WTC11 (cell line): ENCODE measurements at regions not wholly inside any gene's neighbourhood (a gene's known extent, or its start where the extent isn't known, plus 50 kb on each side); places are given as distances from the start of the nearest gene placed in this dataset.

ENCODE experiments used
- ATF3 ChIP-seq: sonication (generic); formaldehyde crosslinking; conservative IDR thresholded peaks from 2 replicates; pipeline ENCODE4 v1.8.1; 2022; ENCODE audit warnings: mild to moderate bottlenecking, missing genetic modification reagents
- JUN ChIP-seq: sonication (generic); formaldehyde crosslinking; IDR thresholded peaks from 2 replicates; pipeline ENCODE4 v1.8.0; 2023; ENCODE audit warnings: mild to moderate bottlenecking, missing genetic modification reagents
- TCF7 ChIP-seq: sonication (generic); formaldehyde crosslinking; IDR thresholded peaks from 2 replicates; pipeline ENCODE4 v1.8.0; 2022; ENCODE audit warnings: mild to moderate bottlenecking, low read depth, missing genetic modification reagents, moderate library complexity
- ZNF512 ChIP-seq: sonication (generic); formaldehyde crosslinking; IDR thresholded peaks from 2 replicates; pipeline ENCODE4 v1.8.1; 2022; ENCODE audit warnings: missing genetic modification reagents, borderline replicate concordance
- ZNF671 ChIP-seq: fragments of 250-450 bp; sonication (Bioruptor Pico); IDR thresholded peaks from 2 replicates; pipeline ENCODE4 v1.8.0; 2021; ENCODE audit warnings: mild to moderate bottlenecking
- TF ChIP-seq, protein P1 (sequence below): fragments of 200-600 bp; IDR thresholded peaks from 2 replicates; pipeline ENCODE4 v1.8.0; 2022; ENCODE audit warnings: antibody characterized with exemption
- TF ChIP-seq, protein P2 (sequence below): sonication (generic); formaldehyde crosslinking; IDR thresholded peaks from 2 replicates; pipeline ENCODE4 v1.8.0; 2022; ENCODE audit warnings: mild to moderate bottlenecking, missing genetic modification reagents

DNA sequence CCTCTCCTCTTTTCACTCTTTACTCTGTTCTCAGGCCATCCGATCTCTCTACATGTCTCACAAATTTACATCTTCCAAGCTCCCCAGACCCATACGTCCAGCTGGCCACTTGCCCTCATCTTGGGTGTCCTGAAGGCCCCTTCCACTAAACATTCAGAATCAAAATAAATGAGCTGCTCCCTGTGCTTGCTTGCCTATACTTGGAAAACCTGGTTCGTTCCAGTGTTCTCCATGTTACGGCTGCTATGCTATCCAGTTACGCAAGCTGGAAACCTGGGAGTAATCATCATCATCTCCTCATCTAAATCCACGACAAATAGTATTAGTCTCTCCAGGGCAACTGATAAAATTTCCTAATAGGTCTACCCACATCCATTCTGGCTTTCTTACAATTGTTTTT lies 165.0 kb upstream of the FBXL17 start:
- TF ChIP-seq ZNF512 (no peak), ZNF671 (CRISPR knock-in tag) (no peak), JUN (CRISPR knock-in tag) (no peak), ATF3 (no peak), TCF7 (CRISPR knock-in tag) (no peak)
- TF ChIP-seq, protein P1, sequence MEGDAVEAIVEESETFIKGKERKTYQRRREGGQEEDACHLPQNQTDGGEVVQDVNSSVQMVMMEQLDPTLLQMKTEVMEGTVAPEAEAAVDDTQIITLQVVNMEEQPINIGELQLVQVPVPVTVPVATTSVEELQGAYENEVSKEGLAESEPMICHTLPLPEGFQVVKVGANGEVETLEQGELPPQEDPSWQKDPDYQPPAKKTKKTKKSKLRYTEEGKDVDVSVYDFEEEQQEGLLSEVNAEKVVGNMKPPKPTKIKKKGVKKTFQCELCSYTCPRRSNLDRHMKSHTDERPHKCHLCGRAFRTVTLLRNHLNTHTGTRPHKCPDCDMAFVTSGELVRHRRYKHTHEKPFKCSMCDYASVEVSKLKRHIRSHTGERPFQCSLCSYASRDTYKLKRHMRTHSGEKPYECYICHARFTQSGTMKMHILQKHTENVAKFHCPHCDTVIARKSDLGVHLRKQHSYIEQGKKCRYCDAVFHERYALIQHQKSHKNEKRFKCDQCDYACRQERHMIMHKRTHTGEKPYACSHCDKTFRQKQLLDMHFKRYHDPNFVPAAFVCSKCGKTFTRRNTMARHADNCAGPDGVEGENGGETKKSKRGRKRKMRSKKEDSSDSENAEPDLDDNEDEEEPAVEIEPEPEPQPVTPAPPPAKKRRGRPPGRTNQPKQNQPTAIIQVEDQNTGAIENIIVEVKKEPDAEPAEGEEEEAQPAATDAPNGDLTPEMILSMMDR: no peak
- TF ChIP-seq, protein P2, sequence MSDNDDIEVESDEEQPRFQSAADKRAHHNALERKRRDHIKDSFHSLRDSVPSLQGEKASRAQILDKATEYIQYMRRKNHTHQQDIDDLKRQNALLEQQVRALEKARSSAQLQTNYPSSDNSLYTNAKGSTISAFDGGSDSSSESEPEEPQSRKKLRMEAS (CRISPR knock-in tag): no peak
